ENCODE measurements at regions not wholly inside any gene's neighbourhood (a gene's known extent, or its start where the extent isn't known, plus 50 kb on each side); places are given as distances from the start of the nearest gene placed in this dataset.
"Not testable (repeated sequence)": the region's sequence is repeated elsewhere in the genome, so short reads cannot be mapped to it uniquely, and the experiment has no call there.

- ATAC-seq (ENCODE audit: insufficient read depth, low read depth) (no peak), DNase-seq (no peak)
- Histone ChIP-seq H3K79me2 (ENCODE audit: insufficient read depth, low read length) (no peaks in the 10 kb centered on the region), H3K27ac (ENCODE audit: low read length) (no peak overlapping the region), H3K9me3 (ENCODE audit: insufficient read depth, low read length, severe bottlenecking) (no peaks in the 10 kb centered on the region), H3K36me3 (ENCODE audit: insufficient read depth, low read length) (no peaks in the 10 kb centered on the region), H3K9ac (ENCODE audit: low read depth, low read length) (no peak overlapping the region), H3K4me3 (ENCODE audit: low read depth in 1 of 2, low read length in 2 of 2) (no peak overlapping the region), H3K4me2 (ENCODE audit: insufficient read depth, low read length) (no peak overlapping the region), H3K4me1 (ENCODE audit: insufficient read depth, low read length) (no peaks in the 10 kb centered on the region), H3K27me3 (ENCODE audit: insufficient read depth, low read length, poor library complexity) (no peaks in the 10 kb centered on the region), H2AFZ (ENCODE audit: low read depth, low read length) (no peak overlapping the region), H4K20me1 (ENCODE audit: insufficient read depth, low read length) (no peaks in the 10 kb centered on the region)
- TF ChIP-seq EZH2 (IDR thresholded peaks at IDR 0.05; ENCODE audit: borderline replicate concordance, low read depth, low read length, severe bottlenecking), result no peak
- no peak for TF ChIP-seq CTCF (IDR thresholded peaks at IDR 0.05; ENCODE audit: borderline replicate concordance, extremely low read depth, low read length, poor library complexity, severe bottlenecking)
Measured at GRCh38 chr5:82984786-82985735, 92.1 kb downstream of the TMEM167A start.

GRCh38 chr5:82982846-82983245 is 94.3 kb downstream of the TMEM167A start:
- no peak overlapping the region for H3K4me3 ChIP-seq (ENCODE audit: low read depth in 1 of 2, low read length in 2 of 2)
- H3K4me1 ChIP-seq (ENCODE audit: insufficient read depth, low read length), result no peaks in the 10 kb centered on the region
- no peaks in the 10 kb centered on the region for H3K9me3 ChIP-seq (ENCODE audit: insufficient read depth, low read length, severe bottlenecking)
- H3K27me3 ChIP-seq (ENCODE audit: insufficient read depth, low read length, poor library complexity), result no peaks in the 10 kb centered on the region
- H3K9ac ChIP-seq (ENCODE audit: low read depth, low read length), result no peak overlapping the region
- no peak overlapping the region for H3K4me2 ChIP-seq (ENCODE audit: insufficient read depth, low read length)
- DNase-seq (no peak), ATAC-seq (ENCODE audit: insufficient read depth, low read depth) (no peak)
- H3K27ac ChIP-seq (ENCODE audit: low read length), result no peak overlapping the region
- H3K36me3 ChIP-seq (ENCODE audit: insufficient read depth, low read length), result no peaks in the 10 kb centered on the region
- no peaks in the 10 kb centered on the region for H4K20me1 ChIP-seq (ENCODE audit: insufficient read depth, low read length)
- H2AFZ ChIP-seq (ENCODE audit: low read depth, low read length), result no peak overlapping the region
- H3K79me2 ChIP-seq (ENCODE audit: insufficient read depth, low read length), result no peaks in the 10 kb centered on the region
- TF ChIP-seq CTCF (IDR thresholded peaks at IDR 0.05; ENCODE audit: borderline replicate concordance, extremely low read depth, low read length, poor library complexity, severe bottlenecking) (no peak), EZH2 (IDR thresholded peaks at IDR 0.05; ENCODE audit: borderline replicate concordance, low read depth, low read length, severe bottlenecking) (no peak)

GRCh38 chr5:82976887-82977286 is 100.3 kb downstream of the TMEM167A start:
- H3K36me3 ChIP-seq (ENCODE audit: insufficient read depth, low read length); H3K4me1 ChIP-seq (ENCODE audit: insufficient read depth, low read length); DNase-seq; H3K27ac ChIP-seq (ENCODE audit: low read length); H3K79me2 ChIP-seq (ENCODE audit: insufficient read depth, low read length); ATAC-seq (ENCODE audit: insufficient read depth, low read depth); H3K9ac ChIP-seq (ENCODE audit: low read depth, low read length); H3K27me3 ChIP-seq (ENCODE audit: insufficient read depth, low read length, poor library complexity); H2AFZ ChIP-seq (ENCODE audit: low read depth, low read length); H3K4me3 ChIP-seq (ENCODE audit: low read depth in 1 of 2, low read length in 2 of 2); H3K4me2 ChIP-seq (ENCODE audit: insufficient read depth, low read length); H4K20me1 ChIP-seq (ENCODE audit: insufficient read depth, low read length): not testable (repeated sequence)
- H3K9me3 ChIP-seq (ENCODE audit: insufficient read depth, low read length, severe bottlenecking), result peaks cover 18% of the 10 kb centered on the region

- Histone ChIP-seq H3K27ac (ENCODE audit: low read length) (no peak overlapping the region), H3K27me3 (ENCODE audit: insufficient read depth, low read length, poor library complexity) (no peaks in the 10 kb centered on the region), H3K4me2 (ENCODE audit: insufficient read depth, low read length) (no peak overlapping the region), H3K9me3 (ENCODE audit: insufficient read depth, low read length, severe bottlenecking) (peaks cover 20% of the 10 kb centered on the region), H3K4me1 (ENCODE audit: insufficient read depth, low read length) (no peaks in the 10 kb centered on the region), H3K79me2 (ENCODE audit: insufficient read depth, low read length) (no peaks in the 10 kb centered on the region), H3K36me3 (ENCODE audit: insufficient read depth, low read length) (no peaks in the 10 kb centered on the region), H4K20me1 (ENCODE audit: insufficient read depth, low read length) (no peaks in the 10 kb centered on the region), H3K9ac (ENCODE audit: low read depth, low read length) (no peak overlapping the region), H3K4me3 (ENCODE audit: low read depth in 1 of 2, low read length in 2 of 2) (no peak overlapping the region), H2AFZ (ENCODE audit: low read depth, low read length) (no peak overlapping the region)
- no peak for ATAC-seq (ENCODE audit: insufficient read depth, low read depth)
- TF ChIP-seq EZH2 (IDR thresholded peaks at IDR 0.05; ENCODE audit: borderline replicate concordance, low read depth, low read length, severe bottlenecking) (no peak), CTCF (IDR thresholded peaks at IDR 0.05; ENCODE audit: borderline replicate concordance, extremely low read depth, low read length, poor library complexity, severe bottlenecking) (no peak)
- DNase-seq, result no peak
Measured at GRCh38 chr5:82975812-82976211, 101.4 kb downstream of the TMEM167A start.

Measured in DND-41 (cell line).